Activated T-cell treated with anti-CD3 and anti-CD28 coated beads for 24 hours (primary cell): ENCODE measurements at regions not wholly inside any gene's neighbourhood (a gene's known extent, or its start where the extent isn't known, plus 50 kb on each side); places are given as distances from the start of the nearest gene placed in this dataset.
"Not testable (repeated sequence)": the region's sequence is repeated elsewhere in the genome, so short reads cannot be mapped to it uniquely, and the experiment has no call there.

Experiments used
- DNase-seq: peaks from one replicate; pipeline ENCODE4 v3.0.0-alpha.2; 2020; ENCODE audit warnings: low read depth

- no peak for DNase-seq
These were observed 119.8 kb downstream of the LRATD1 start for GRCh38 chr2:14752295-14752694.

GRCh38 chr2:14756122-14756541 lies 123.6 kb downstream of the LRATD1 start:
- DNase-seq, result no peak

DNA sequence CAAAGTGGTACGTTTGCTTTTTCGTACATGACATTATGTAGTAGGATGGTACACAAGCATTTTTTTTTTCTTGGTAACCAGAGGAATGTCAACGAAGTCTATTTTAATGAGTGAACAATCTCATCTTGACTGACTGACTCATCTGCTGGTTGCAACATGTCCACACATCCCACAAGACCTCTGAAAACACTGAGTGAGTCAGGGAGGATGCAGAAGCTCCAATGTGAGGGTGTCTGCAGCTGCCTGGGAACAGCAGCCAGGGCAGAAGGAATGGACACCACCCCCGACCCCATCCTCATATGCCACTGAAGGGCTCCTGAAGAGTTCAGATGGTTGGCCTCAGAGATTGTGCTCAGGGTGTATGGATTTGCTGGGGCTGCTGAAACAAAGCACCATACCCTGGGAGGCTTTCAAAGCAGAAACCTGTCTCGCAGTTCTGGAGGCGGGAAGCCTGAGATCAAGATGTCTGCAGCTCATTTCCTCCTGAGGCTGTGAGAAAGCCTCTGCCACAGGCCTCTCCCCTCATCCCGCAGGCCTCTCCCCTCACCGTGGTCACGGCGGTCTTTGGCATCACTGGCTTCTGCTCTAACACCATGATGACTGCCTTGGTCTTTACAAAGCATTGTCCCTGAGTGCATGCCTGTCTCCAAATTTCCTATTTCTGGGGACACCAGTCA lies 124.6 kb downstream of the LRATD1 start:
- no peak for DNase-seq

- DNase-seq, result no peak
These were observed 126.6 kb downstream of the LRATD1 start for GRCh38 chr2:14759082-14759481.

- no peak for DNase-seq
These were observed 127.7 kb downstream of the LRATD1 start for GRCh38 chr2:14760169-14760568.

DNA sequence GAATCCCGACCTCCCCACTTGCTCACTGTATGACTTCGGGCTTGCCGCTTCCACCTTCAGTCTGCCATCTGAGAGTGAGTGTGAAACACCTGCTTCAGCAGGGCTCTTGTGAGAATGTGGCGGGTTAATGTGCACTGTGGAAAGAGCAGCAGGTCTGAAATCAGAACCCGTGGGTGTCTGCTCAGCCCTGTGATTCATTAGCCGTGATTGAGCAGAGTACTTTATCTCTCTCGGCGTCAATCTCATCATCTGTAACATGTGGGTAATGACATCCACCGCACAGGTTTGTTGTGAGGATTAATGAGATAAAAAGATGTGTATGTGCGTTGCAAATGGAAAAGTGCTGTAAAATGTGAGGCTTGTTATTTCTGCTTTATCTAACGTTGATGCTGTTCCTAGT lies 128.6 kb downstream of the LRATD1 start:
- no peak for DNase-seq

DNA sequence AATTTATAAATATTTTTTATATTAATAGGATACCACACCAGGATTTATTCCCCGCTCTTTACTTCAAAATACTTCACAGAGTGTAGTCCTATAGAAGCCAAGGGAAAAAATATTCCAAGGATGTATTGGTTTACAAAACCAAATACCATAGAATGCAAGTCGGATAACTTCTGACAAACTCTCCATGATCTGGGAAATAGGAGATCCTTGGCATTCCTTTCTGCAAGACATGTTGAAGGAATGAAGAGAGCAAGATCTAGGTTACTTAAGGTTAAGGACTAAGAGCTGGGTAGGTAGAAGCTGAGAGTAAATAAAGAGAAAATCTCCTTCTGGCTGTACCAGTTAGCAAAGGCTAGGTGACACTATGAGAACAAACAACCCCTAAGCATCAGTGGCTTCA lies 141.2 kb downstream of the LRATD1 start:
- DNase-seq, result no peak

DNA sequence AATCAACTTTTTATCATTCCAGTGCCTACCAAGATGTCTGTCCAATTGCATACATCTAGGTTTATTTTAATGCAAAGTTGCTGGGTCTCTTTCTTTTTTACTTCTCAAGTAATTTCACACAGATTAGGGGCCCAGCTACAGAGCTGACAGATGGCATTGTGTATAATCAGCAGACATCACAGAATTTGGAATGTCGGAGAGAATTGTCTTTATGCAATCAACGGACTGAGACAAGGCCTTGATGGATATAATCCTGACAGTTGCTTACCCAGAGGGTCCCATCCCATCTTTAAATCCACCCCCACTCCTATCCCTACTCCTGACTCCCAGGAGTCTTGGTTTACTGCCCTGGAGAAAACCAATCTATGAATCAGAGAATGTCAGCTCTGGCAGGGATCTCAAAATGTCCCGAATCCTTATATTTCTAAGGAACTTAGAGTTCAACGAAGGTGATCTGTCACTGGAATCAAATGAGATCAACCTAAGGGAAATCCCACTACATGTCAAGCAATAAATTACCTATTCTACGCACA lies 142.0 kb downstream of the LRATD1 start:
- DNase-seq, result no peak

DNA sequence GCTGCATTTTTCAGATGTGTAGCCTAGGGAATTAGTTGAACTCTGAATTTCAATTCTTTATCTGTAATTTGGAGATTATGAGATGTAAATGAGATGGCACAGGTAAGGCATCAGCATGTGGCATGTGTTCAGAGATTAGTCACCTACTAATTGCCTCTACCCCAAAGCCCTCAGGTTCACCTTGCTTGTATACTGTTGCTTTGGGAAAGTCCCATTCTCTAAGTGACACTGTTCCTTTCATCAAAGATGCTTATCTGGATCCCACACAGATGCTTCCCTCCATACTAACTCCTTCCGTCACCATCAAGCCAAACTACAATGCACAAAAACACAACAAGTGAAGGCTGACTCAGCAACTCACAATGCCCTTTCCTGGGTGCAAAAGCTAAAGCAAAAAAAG lies 143.7 kb downstream of the LRATD1 start:
- no peak for DNase-seq

DNA sequence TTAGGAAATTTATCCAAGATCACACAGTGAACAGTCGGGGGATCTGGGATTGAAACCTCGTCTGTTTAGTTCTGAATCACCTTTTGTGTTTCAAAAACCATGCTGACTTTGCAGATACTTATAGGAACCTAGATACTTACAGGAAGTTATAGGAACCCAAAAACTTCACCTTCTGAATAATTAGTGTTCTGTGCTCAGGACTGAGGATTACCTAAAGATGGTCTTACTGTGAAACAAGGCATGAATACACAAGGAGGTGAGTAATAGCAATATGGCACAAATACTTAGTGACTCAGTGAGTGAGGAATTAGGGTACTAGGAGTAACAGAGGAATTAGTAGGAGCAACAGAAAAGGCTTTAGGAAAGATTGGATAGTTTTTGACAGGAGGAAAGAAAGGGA lies 145.5 kb downstream of the LRATD1 start:
- DNase-seq, result no peak

GRCh38 chr2:14779252-14779651 lies 146.7 kb downstream of the LRATD1 start:
- DNase-seq, result no peak

DNA sequence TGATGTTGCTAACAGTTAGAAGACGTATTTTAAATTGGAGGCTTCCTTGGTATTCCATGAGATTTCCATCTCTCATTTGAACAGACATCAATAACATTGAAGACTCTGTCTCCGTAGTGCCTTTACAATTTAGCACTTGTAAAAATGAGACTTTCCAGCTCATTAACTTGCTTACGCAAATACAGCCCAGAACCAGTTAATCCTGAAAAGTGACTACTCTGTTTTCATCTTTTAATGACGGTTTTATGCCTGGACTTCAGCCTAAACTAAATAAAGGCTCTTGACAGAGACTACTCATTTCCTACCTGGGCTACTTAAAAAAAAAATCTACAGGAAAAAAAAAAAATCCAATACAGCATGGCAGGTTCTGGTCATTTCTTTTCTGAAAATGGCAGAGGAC lies 148.6 kb downstream of the LRATD1 start:
- no peak for DNase-seq

DNA sequence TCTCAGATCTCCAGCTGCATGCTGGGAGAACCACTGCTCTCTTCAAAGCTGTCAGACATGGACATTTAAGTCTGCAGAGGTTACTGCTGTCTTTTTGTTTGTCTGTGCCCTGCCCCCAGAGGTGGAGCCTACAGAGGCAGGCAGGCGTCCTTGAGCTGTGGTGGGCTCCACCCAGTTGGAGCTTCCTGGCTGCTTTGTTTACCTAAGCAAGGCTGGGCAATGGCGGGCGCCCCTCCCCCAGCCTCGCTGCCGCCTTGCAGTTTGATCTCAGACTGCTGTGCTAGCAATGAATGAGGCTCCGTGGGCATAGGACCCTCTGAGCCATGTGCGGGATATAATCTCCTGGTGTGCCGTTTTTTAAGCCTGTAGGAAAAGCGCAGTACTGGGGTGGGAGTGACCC lies 156.3 kb downstream of the LRATD1 start:
- DNase-seq, result not testable (repeated sequence)

DNA sequence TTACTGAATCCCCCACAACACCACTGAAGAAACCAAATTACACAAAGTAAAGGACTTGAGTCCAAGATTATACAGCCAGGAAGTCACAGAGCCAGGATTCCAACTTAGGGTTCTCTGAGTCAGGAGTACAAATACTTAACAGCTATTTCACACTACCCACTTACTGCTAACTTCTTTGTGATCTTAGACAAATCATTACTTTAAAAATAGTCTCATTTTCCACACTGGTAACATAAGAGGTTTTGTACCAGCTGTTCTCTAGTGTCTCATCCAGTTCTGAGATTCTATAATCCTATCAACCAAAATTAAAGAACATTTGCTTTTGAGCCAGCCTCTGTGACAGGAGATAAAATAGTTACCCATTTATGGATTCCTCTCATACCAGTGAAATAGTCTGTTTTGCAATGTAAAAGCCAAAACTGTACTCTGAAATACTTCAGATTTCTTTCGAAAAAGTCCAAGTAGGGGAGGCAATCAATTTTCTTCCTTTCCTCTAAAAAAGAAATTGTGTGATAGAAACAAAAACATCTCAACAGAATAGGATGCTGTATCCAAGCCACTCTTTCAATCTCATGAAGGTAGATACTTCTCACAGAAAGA lies 157.6 kb downstream of the LRATD1 start:
- no peak for DNase-seq

- no peak for DNase-seq
These were observed 171.5 kb downstream of the LRATD1 start for GRCh38 chr2:14803994-14804393.

GRCh38 chr2:14804902-14805301 lies 172.4 kb downstream of the LRATD1 start:
- DNase-seq, result no peak

DNA sequence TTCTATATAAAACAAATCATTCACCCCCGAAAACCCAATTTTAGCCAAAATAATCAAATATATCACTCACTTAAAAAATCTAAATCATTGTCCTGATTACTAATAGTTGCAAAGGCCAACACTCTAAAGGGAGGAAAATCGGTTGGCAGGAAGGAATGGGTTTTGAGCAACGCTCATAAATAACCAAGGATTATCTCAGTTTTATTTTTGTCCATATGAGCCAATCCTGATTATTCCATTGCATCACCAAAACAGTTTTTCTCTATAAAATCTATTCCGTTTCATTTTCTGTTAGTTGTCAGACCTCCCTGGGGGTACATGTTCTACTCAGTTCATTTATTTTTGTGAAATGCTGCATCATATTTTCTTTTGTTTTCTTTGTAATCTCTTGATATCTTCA lies 174.1 kb downstream of the LRATD1 start:
- no peak for DNase-seq

- DNase-seq, result no peak
These were observed 182.7 kb downstream of the LRATD1 start for GRCh38 chr2:14815201-14815600.

GRCh38 chr2:14816069-14817060 lies 183.8 kb downstream of the LRATD1 start:
- no peak for DNase-seq

GRCh38 chr2:14817848-14818247 lies 185.3 kb downstream of the LRATD1 start:
- no peak for DNase-seq

DNA sequence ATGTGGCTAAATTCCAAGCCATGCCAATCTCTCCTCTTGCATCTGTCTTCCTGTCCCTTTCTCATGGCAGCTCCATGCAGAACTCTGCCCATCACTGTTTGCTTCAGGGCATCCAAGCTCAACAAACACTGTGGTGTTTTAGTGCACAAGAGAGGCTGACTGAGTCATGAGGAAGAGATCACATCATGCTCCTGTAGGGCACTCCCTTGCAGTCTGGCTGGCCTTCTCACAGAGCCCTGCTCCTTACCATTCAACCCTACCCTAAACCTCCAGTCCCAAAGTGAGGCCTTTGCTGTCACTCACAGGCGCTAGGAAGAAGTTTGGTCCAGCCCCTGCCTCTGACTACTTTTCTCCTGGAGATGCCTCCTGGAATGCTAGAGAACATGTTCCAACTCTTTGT lies 194.0 kb downstream of the LRATD1 start:
- no peak for DNase-seq

DNA sequence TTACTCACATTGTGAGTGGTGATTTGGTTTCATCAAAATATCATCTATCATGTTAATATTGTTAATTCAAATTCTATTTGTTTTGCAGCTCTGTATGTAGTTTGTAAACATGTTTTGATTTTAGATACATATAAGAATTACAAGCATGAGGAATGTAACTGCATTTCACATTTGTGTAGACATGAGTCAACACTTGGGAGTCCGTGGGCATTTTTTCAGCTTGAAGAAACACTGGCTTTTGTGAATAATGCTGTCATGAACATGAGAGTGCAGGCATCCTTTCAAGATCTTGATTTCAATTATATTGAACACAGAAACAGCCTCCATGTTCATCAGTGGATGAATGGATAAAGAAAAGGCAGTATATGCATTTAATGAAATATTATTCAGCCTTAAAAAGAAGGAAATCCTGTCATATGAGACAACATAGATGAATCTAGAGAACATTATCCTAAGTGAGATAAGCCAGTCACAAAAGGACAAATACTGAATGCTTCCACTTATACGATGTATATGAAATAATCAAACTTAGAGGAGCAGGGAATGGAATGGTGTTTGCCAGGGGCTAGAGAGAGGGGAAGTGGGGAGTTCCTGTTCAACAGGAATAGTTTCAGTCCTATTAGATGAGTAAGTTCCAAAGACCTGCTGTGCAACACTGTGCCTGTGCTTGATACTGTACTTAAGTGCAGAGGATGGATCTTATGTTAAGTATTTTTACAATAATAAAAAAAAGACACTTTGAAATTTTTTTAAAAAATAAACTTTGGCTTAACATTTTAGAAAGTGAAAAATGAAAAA lies 194.9 kb downstream of the LRATD1 start:
- no peak for DNase-seq
